Suprapubic skin (tissue), 4 donors: ENCODE measurements at regions not wholly inside any gene's neighbourhood (a gene's known extent, or its start where the extent isn't known, plus 50 kb on each side); places are given as distances from the start of the nearest gene placed in this dataset.

Experiments used
- EP300 ChIP-seq: sonication (generic); formaldehyde crosslinking; IDR thresholded peaks from one replicate; pipeline ENCODE4 v1.6.1; 2017; ENCODE audit warnings: antibody characterized with exemption
- POLR2A ChIP-seq, 2 donors: fragments of 450-650 bp; IDR thresholded peaks; one replicate each; pipeline ENCODE4 v1.6.1; 2017; ENCODE audit warnings: antibody characterized with exemption in 2 of 2, mild to moderate bottlenecking in 2 of 2, moderate library complexity in 2 of 2
- POLR2AphosphoS5 ChIP-seq, 3 donors: sonication (generic); formaldehyde crosslinking; IDR thresholded peaks; one replicate each; pipeline ENCODE4 v1.6.1; 2017; ENCODE audit warnings: antibody characterized with exemption in 3 of 3
- TF ChIP-seq, protein P1 (sequence below), 2 donors: fragments of 200-600 bp in 1 of 2; fragments of 450-650 bp in 1 of 2; sonication (generic) in 1 of 2; IDR thresholded peaks; one replicate each; pipeline ENCODE4 v1.5.1; 2016 to 2019; ENCODE audit warnings: antibody characterized with exemption in 2 of 2, mild to moderate bottlenecking in 1 of 2, moderate library complexity in 1 of 2

DNA sequence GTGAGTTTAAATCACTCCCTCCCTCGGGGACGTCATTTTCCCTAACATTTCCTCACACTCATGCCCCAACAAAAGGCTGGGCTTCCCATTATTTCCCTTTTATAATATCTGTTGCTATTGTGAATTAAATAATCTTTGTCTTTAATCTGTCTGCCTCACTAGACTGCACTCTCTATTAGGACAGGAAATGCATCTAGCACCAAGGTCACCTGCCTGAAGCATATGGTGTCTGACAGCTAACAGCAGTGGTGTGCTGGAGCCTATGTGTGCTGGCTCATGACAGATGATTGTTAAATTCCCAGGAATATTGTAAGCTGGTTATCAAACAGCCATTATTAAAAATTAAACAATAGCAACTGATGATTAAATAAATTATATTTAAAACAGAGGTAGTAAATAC is 237.0 kb upstream of the CEP162 start:
- TF ChIP-seq POLR2A (IDR thresholded peaks at IDR 0.05) (no peak), POLR2AphosphoS5 (IDR thresholded peaks at IDR 0.05) (no peak), EP300 (no peak)
- TF ChIP-seq, protein P1, sequence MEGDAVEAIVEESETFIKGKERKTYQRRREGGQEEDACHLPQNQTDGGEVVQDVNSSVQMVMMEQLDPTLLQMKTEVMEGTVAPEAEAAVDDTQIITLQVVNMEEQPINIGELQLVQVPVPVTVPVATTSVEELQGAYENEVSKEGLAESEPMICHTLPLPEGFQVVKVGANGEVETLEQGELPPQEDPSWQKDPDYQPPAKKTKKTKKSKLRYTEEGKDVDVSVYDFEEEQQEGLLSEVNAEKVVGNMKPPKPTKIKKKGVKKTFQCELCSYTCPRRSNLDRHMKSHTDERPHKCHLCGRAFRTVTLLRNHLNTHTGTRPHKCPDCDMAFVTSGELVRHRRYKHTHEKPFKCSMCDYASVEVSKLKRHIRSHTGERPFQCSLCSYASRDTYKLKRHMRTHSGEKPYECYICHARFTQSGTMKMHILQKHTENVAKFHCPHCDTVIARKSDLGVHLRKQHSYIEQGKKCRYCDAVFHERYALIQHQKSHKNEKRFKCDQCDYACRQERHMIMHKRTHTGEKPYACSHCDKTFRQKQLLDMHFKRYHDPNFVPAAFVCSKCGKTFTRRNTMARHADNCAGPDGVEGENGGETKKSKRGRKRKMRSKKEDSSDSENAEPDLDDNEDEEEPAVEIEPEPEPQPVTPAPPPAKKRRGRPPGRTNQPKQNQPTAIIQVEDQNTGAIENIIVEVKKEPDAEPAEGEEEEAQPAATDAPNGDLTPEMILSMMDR (IDR thresholded peaks at IDR 0.05) = no peak
